A673 (cell line): ENCODE measurements at regions not wholly inside any gene's neighbourhood (a gene's known extent, or its start where the extent isn't known, plus 50 kb on each side); places are given as distances from the start of the nearest gene placed in this dataset.

ENCODE experiments used
- CTCF ChIP-seq: fragments of 300-800, 200-600 bp; sonication (generic); conservative IDR thresholded peaks from 2 replicates; pipeline ENCODE4 v1.5.1; 2017; ENCODE audit warnings: low read depth, mild to moderate bottlenecking, antibody characterized with exemption, low read length, moderate library complexity, mixed read lengths
- EZH2 ChIP-seq: fragments of 200-600 bp; sonication (generic); IDR thresholded peaks from 2 replicates; pipeline ENCODE4 v1.6.1; 2017; ENCODE audit warnings: borderline replicate concordance, low read depth, mild to moderate bottlenecking, mixed read lengths, antibody characterized with exemption, low read length; ENCODE audit not compliant: poor library complexity, severe bottlenecking

- TF ChIP-seq CTCF (no peak), EZH2 (no peak)
These were observed 1084.2 kb downstream of the TUSC7 start for GRCh38 chr3:117793622-117794265.
